ENCODE measurements at regions not wholly inside any gene's neighbourhood (a gene's known extent, or its start where the extent isn't known, plus 50 kb on each side); places are given as distances from the start of the nearest gene placed in this dataset.

- no peak for TF ChIP-seq POLR2AphosphoS5 (IDR thresholded peaks at IDR 0.05; ENCODE audit: borderline replicate concordance, low read depth, low read length)
- TF ChIP-seq EZH2 (IDR thresholded peaks at IDR 0.05), result no peak
Measured at GRCh38 chr4:20317424-20317985, 65.8 kb downstream of the SLIT2 start.

All from SK-N-MC (cell line).